ENCODE measurements at regions not wholly inside any gene's neighbourhood (a gene's known extent, or its start where the extent isn't known, plus 50 kb on each side); places are given as distances from the start of the nearest gene placed in this dataset.

- TF ChIP-seq, protein P1, sequence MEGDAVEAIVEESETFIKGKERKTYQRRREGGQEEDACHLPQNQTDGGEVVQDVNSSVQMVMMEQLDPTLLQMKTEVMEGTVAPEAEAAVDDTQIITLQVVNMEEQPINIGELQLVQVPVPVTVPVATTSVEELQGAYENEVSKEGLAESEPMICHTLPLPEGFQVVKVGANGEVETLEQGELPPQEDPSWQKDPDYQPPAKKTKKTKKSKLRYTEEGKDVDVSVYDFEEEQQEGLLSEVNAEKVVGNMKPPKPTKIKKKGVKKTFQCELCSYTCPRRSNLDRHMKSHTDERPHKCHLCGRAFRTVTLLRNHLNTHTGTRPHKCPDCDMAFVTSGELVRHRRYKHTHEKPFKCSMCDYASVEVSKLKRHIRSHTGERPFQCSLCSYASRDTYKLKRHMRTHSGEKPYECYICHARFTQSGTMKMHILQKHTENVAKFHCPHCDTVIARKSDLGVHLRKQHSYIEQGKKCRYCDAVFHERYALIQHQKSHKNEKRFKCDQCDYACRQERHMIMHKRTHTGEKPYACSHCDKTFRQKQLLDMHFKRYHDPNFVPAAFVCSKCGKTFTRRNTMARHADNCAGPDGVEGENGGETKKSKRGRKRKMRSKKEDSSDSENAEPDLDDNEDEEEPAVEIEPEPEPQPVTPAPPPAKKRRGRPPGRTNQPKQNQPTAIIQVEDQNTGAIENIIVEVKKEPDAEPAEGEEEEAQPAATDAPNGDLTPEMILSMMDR (IDR thresholded peaks at IDR 0.05; ENCODE audit: low read depth, low read length), result no peak
- Histone ChIP-seq H3K36me3 (no peaks in the 10 kb centered on the region), H3K27me3 (no peaks in the 10 kb centered on the region), H3K9me3 (no peaks in the 10 kb centered on the region), H3K4me1 (no peaks in the 10 kb centered on the region), H3K4me3 (ENCODE audit: low read depth, low read length) (no peak overlapping the region)
- no peak for DNase-seq
These were observed 622.2 kb upstream of the GCFC2 start for GRCh38 chr2:76332871-76333270.

GRCh38 chr2:76330865-76331264 lies 620.1 kb upstream of the GCFC2 start:
- DNase-seq, result no peak
- TF ChIP-seq, protein P1 (IDR thresholded peaks at IDR 0.05; ENCODE audit: low read depth, low read length), result no peak
- no peaks in the 10 kb centered on the region for H3K36me3 ChIP-seq
- H3K4me3 ChIP-seq (ENCODE audit: low read depth, low read length), result no peak overlapping the region
- no peaks in the 10 kb centered on the region for H3K27me3 ChIP-seq
- no peaks in the 10 kb centered on the region for H3K4me1 ChIP-seq
- H3K9me3 ChIP-seq, result no peaks in the 10 kb centered on the region

DNA sequence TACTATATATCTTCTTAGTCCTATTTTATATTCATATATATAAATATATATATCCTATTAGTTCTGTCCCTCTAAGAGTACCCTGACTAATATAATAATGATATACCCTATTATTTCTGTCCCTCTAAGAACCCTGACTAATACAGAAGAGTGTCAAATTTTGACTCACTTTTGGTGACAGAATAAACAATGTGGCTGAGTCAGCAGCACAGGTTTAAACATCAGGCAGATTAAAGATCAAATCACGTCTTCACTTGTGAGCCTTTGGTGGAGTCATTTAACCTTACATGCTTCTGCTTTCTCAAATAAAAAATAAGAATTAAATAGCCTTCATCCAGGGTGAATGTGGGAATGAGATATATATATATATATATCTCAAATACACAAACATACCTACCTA lies 615.9 kb upstream of the GCFC2 start:
- H3K4me1 ChIP-seq, result no peaks in the 10 kb centered on the region
- H3K9me3 ChIP-seq, result no peaks in the 10 kb centered on the region
- H3K36me3 ChIP-seq, result no peaks in the 10 kb centered on the region
- no peaks in the 10 kb centered on the region for H3K27me3 ChIP-seq
- TF ChIP-seq, protein P1 (IDR thresholded peaks at IDR 0.05; ENCODE audit: low read depth, low read length), result no peak
- no peak overlapping the region for H3K4me3 ChIP-seq (ENCODE audit: low read depth, low read length)
- no peak for DNase-seq

- Histone ChIP-seq H3K9me3 (no peaks in the 10 kb centered on the region), H3K27me3 (no peaks in the 10 kb centered on the region), H3K4me1 (no peaks in the 10 kb centered on the region), H3K4me3 (ENCODE audit: low read depth, low read length) (no peak overlapping the region), H3K36me3 (no peaks in the 10 kb centered on the region)
- no peak for DNase-seq
- TF ChIP-seq, protein P1 (IDR thresholded peaks at IDR 0.05; ENCODE audit: low read depth, low read length), result no peak
These were observed 612.7 kb upstream of the GCFC2 start for GRCh38 chr2:76323381-76323780.

DNA sequence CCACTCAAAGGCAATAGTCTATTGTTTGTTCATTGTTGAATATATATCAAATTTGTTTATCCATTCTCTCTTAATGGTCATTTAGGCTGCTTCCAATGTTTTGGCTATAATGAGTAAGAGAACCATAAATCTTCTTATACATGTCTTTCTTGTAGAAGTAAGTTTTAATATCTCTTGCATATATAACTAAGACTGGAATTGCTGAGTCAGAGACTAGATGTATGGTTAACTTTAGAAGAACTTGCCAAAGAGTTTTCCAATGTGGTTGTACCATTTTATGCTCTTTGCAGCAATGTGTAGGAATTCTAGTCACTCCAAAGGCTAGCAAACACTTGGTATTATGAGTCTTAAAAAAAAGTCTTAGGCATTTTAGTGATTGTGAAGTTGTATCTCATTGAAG lies 610.0 kb upstream of the GCFC2 start:
- no peak for DNase-seq
- Histone ChIP-seq H3K9me3 (no peaks in the 10 kb centered on the region), H3K4me1 (no peaks in the 10 kb centered on the region), H3K4me3 (ENCODE audit: low read depth, low read length) (no peak overlapping the region), H3K27me3 (no peaks in the 10 kb centered on the region), H3K36me3 (no peaks in the 10 kb centered on the region)
- TF ChIP-seq, protein P1 (IDR thresholded peaks at IDR 0.05; ENCODE audit: low read depth, low read length), result no peak

DNA sequence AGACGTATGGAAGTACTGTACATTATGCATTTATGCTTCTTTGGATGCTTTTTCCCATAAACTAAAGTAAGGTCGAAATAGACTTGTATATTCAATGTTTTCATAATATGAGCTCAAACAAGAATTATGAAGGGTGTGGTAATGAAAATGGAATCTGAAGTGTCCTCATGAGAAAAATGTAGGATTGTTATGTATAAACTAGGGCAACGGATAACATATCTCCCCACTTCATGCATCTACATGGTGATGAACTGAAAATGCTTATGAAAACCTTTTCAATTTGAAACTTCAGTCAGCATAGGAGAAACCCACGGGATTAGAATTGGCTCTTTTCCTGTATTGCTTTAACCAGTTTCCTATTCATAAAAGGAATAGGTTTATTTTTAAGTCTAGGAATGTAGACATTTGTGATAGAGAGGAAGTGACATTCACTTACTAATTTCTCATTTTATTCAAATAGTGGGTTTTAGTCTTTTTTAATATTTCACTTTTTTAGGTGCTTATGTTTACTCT lies 608.2 kb upstream of the GCFC2 start:
- DNase-seq, result no peak
- H3K36me3 ChIP-seq, result no peaks in the 10 kb centered on the region
- no peaks in the 10 kb centered on the region for H3K27me3 ChIP-seq
- H3K9me3 ChIP-seq, result no peaks in the 10 kb centered on the region
- H3K4me3 ChIP-seq (ENCODE audit: low read depth, low read length), result no peak overlapping the region
- no peaks in the 10 kb centered on the region for H3K4me1 ChIP-seq
- TF ChIP-seq, protein P1 (IDR thresholded peaks at IDR 0.05; ENCODE audit: low read depth, low read length), result no peak

All from BE2C (cell line).